Spleen (tissue), 7 donors: ENCODE measurements at regions not wholly inside any gene's neighbourhood (a gene's known extent, or its start where the extent isn't known, plus 50 kb on each side); places are given as distances from the start of the nearest gene placed in this dataset.

Experiments used
- POLR2A ChIP-seq, 3 donors: fragments of 450-650 bp; IDR thresholded peaks; one replicate each; pipeline ENCODE4 v1.5.1; 2017; ENCODE audit warnings: antibody characterized with exemption in 3 of 3, mild to moderate bottlenecking in 1 of 3
- POLR2AphosphoS5 ChIP-seq, 3 donors: sonication (generic); formaldehyde crosslinking; IDR thresholded peaks; one replicate each; pipeline ENCODE4 v1.5.1; 2017; ENCODE audit warnings: antibody characterized with exemption in 3 of 3
- TF ChIP-seq, protein P1 (sequence below), 11 experiments: fragments of 200-600 bp in 7 of 11; fragments of 450-650 bp in 4 of 11; sonication (generic) in 4 of 11; IDR thresholded peaks in 8 of 11; conservative IDR thresholded peaks in 3 of 11; 1 replicate in 7 of 11; 2 replicates in 4 of 11; pipeline versions ENCODE4 v1.4.0 to v1.8.0; 2016 to 2021; ENCODE audit warnings: antibody characterized with exemption in 11 of 11, inconsistent platforms in 4 of 11, mild to moderate bottlenecking in 1 of 11
- donor health status: DM: no; HTN: no; CAD: no; lungs with moderate emphysema.
- donor health status: DM: no; HTN: no; CAD: no.
- donor health status: DM: no; HTN: no; CAD: no.

DNA sequence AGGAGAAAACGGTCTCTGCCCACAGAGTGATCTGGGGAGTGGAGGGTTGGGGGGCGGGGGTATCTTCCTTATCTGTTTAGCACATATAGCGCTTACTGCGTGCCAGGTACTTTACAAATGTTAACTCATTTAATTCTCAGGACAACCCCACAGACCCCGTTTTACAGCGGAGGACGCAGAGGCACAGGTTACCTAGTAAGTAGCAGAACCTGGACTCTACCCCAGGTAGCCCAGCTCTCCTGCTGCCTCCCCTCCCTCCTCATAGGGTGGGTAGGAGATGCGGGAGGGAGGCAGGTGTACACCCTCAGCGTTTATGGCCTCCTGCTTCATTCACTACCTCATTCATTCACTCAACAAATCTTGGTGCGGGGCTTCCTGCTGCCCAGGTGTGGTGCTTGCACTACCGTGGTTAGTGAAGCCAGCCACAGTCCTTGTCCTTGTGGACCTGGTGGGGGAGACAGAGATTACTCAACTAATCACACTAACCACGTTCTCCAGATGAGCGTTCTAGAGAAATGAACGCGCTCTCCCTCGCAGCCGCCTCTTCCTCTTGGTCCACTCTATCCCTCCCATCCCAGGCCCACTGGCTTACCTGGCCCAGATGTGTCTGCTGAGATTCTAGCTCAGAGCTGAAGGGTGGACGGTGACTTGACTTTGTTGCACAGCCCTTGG lies 102.0 kb downstream of the IER5 start:
- TF ChIP-seq, protein P1, sequence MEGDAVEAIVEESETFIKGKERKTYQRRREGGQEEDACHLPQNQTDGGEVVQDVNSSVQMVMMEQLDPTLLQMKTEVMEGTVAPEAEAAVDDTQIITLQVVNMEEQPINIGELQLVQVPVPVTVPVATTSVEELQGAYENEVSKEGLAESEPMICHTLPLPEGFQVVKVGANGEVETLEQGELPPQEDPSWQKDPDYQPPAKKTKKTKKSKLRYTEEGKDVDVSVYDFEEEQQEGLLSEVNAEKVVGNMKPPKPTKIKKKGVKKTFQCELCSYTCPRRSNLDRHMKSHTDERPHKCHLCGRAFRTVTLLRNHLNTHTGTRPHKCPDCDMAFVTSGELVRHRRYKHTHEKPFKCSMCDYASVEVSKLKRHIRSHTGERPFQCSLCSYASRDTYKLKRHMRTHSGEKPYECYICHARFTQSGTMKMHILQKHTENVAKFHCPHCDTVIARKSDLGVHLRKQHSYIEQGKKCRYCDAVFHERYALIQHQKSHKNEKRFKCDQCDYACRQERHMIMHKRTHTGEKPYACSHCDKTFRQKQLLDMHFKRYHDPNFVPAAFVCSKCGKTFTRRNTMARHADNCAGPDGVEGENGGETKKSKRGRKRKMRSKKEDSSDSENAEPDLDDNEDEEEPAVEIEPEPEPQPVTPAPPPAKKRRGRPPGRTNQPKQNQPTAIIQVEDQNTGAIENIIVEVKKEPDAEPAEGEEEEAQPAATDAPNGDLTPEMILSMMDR (IDR thresholded peaks at IDR 0.05 in 8 of 11, conservative IDR thresholded peaks at IDR 0.05 in 3 of 11), result no peak
- TF ChIP-seq POLR2A (IDR thresholded peaks at IDR 0.05), result no peak
- TF ChIP-seq POLR2AphosphoS5 (IDR thresholded peaks at IDR 0.05), result no peak
